GM18508 (cell line): ENCODE measurements at regions not wholly inside any gene's neighbourhood (a gene's known extent, or its start where the extent isn't known, plus 50 kb on each side); places are given as distances from the start of the nearest gene placed in this dataset.
"Not testable (repeated sequence)": the region's sequence is repeated elsewhere in the genome, so short reads cannot be mapped to it uniquely, and the experiment has no call there.

Source experiments
- ATAC-seq: cut with Tn5 transposase; IDR thresholded peaks from one replicate; pipeline ENCODE4 v1.9.1; 2021; ENCODE audit warnings: moderate number of reproducible peaks; ENCODE audit not compliant: insufficient read depth, unreplicated experiment

DNA sequence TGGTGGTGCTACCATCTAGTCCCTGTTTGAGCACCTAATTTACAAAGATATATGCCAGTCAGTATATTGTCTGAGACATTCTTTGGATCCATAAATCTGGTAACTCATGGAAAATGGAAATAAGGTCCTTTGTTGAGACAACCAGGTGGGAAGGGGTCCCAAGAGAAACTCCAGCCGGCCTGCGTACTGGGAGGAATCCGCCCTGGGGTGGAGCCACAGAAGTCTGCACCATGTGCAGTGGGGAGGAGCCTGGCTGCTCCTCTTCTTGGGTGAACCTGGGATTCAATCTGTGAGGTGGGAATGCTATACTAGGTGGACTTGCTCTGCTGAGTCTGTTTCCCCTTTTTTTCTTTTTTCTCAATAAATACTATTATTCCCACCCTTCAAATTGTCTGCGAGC is 339.2 kb upstream of the TNRC6C start:
- no peak for ATAC-seq

- ATAC-seq = no peak
Measured at GRCh38 chr17:77619851-77620250, 338.7 kb upstream of the TNRC6C start.

DNA sequence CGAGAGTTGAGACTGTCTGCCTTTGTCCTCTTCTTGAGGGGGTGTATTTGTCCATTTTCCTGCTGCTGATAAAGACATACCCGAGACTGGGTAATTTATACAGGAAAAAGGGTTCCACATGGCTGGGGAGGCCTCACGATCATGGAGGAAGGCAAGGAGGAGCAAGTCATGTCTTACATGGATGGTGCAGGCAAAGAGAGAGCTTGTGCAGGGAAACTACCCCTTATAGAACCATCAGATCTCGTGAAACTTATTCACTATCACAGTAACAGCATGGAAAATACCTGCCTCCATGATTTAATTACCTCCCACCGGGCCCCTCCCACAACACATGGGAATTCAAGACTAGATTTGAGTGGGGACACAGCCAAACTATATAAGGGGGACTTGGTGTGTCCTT is 338.2 kb upstream of the TNRC6C start:
- no peak for ATAC-seq

DNA sequence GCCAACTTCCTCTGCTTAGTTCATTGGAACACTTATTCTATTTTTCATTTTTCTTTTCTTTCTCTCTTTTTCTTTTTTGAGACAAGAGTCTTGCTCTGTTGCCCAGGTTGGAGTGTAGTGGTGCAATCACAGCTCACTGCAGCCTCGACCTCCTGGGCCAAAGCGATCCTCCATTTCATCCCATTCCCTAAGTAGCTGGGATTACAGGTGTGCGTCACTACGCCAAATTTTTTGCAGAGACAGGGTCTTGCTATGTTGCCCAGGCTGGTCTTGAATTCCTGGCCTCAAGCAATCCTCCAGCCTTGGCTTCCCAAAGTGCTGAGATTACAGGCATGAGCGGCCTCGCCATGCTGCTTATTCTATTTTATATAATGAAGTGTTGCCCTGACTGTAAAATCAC is 336.4 kb upstream of the TNRC6C start:
- not testable (repeated sequence) for ATAC-seq

DNA sequence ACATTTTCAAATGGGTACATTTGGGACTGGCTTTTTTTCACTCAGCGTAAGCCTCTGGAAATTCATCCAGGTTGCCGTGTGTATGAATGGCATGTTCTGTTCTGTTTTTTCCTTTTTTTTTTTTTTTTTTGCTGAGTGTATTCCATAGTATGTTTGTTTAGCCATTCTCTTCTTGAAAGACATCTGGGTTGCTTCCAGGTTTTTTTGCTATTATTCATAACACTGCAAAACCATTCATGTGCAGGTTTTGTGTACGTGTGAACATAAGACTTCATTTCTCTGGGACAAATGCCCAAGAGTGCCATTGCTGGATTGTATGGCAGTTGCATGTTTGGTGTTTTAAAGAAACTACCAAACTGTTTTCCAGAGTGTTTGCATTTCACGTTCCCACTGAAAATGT is 335.9 kb upstream of the TNRC6C start:
- ATAC-seq = no peak

- not testable (repeated sequence) for ATAC-seq
Measured at GRCh38 chr17:77623321-77623720, 335.2 kb upstream of the TNRC6C start.

GRCh38 chr17:77628035-77628434 is 330.5 kb upstream of the TNRC6C start:
- ATAC-seq = no peak

DNA sequence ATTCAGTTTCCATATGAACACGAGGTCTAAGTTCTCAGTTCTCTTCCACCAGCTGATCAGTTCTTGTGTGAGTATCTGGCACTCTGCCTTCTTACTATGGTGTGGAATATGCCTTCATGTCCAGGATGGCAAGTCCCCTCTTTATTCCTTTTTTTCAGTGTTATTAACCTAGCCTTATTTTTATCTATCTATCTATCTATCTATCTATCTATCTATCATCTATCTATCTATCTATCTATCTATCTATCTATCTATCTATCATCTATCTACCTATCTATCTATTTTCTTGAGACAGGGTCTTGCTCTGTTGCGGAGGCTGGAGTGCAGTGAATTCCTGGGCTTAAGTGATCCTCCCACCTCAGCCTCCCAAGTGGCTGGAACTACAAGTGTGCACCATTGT is 329.2 kb upstream of the TNRC6C start:
- ATAC-seq = not testable (repeated sequence)

- ATAC-seq = no peak
Measured at GRCh38 chr17:77631307-77631706, 327.2 kb upstream of the TNRC6C start.

DNA sequence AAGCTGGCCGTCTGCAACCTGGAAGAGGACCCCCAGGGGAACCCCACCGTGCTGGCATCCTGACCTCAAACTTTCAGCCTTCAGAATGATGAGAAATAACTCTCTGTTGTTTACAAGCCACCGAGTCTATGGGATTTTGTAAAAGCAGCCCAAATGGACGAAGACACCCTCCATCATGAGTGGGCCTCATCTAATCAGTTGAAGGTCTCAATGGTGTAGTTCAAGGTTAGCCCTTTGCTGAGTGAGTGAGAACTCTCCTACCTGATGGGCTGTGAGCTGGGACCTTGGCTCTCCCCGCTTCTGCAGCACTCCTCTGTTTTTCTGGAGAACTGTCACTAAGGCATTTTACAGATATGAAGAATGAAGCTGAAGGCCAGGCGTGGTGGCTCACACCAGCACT is 325.9 kb upstream of the TNRC6C start:
- no peak for ATAC-seq

- no peak for ATAC-seq
Measured at GRCh38 chr17:77634710-77635109, 323.8 kb upstream of the TNRC6C start.

- no peak for ATAC-seq
Measured at GRCh38 chr17:77635176-77635575, 323.3 kb upstream of the TNRC6C start.

DNA sequence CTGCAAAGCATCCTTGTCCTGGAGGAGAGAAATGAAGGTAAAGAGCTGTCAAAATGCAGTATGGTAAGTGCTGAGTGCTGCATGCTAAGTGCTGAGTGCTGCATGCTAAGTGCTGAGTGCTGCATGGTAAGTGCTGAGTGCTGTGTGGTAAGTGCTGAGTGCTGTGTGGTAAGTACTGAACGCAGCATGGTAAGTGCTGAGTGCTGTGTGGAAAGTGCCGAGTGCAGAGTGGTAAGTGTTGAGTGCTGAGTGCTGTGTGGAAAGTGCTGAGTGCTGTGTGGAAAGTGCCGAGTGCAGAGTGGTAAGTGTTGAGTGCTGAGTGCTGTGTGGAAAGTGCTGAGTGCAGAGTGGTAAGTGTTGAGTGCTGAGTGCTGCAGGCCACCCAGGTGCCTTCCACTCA is 322.7 kb upstream of the TNRC6C start:
- ATAC-seq = not testable (repeated sequence)

- no peak for ATAC-seq
Measured at GRCh38 chr17:77636835-77637817, 321.4 kb upstream of the TNRC6C start.

DNA sequence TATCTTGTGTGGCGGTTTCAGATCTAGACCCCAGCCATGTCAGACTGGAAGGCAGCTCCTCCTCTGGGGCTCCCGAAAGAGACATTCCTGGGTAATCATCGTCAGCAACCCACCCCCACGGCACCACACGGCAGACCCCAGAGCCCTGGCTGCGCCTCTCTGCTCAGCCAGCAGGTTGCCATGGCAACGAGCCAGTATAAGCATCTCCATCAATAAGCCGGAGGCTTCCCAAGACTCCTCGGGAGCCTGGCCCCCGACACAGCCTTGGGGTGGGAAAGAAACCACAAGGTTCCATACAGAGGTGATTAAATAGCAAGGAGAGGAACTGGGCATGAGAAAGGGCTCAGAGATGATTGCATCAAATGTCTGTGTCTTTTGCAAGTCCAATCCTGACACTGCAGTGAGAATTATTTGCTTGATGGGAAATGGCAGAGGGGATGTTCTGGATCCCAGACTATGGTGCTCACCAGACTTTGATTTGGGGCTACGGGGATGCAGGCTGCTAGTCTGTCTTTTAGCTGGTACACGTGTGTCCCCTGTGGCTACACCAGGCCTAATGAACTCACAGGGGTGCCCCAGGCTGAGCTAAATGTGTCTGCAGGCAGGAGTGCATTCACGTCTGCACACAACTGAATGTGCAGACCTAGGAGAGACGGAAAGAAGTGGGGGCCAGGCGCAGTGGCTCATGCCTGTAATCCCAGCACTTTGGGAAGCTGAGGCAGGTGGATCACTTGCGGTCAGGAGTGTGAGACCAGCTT is 320.5 kb upstream of the TNRC6C start:
- ATAC-seq = no peak

DNA sequence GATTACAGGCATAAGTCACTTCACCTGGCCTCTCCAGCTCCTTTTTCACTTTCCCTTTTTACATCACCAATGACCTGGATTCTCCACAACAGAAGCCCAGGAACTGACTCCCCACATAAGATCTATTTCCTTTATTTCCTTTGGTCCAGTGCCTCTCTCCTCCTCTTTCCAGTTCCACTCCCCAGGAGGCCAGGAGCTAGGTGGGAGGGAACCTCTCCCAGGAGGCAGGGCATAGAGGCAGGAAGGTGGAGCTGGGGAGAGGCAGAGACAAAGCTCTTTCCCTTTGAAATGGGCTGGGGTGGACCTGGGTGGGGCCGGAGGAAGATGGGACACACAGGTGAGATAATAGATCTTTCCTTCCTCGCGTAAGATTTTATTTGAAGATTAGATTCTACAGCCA is 318.3 kb upstream of the TNRC6C start:
- no peak for ATAC-seq

DNA sequence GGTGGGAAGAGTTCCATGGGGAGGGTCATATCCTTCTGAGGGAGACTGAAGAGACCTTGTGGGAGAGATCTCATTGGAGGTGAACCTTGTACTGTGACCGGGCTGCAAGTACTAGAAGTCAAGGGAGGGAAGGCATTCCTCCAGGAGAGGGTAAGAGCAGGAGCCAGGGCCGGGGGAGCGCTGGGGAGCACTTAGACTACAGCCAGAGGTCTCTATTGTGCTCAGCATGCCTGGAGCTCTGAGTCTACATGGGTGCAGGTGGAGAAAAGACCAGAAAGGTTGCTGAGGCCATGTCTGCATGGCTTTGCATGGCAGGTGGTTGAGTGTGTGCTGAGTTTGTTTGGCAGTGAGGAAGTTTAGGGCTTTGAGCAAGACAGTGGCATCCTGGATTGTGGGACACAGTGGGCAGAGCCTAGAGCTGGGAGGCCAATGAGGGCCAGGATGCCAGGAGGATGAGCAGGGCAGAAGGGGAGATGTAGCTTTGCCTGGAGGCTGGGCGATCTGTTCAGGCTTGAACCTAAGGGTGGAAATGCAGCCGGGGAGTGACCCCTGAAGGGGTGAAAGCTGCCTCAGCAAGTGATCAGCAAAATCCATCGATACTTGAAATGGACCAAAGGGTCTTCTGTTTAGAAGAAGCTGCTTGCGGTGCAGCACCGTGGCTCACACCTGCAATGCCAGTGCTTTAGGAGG is 317.4 kb upstream of the TNRC6C start:
- ATAC-seq = no peak

DNA sequence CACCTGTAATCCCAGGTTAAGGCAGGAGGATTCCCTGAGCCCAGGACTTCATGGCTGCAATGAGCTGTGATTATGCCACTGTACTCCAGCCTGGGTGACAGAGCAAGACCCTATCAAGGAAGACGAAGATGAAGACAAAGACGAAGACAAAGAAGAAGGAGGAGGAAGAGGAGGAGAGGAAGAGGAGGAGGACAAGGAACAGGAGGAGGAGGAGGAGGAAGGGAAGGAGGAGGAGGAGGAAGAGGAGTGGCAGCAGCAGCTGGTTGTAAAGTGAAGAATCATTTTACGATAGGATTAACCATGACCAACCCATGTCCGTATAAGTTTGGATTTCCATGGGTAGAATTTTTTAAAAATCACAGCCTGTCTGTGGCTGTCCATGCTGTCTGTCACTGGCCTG is 316.8 kb upstream of the TNRC6C start:
- no peak for ATAC-seq

DNA sequence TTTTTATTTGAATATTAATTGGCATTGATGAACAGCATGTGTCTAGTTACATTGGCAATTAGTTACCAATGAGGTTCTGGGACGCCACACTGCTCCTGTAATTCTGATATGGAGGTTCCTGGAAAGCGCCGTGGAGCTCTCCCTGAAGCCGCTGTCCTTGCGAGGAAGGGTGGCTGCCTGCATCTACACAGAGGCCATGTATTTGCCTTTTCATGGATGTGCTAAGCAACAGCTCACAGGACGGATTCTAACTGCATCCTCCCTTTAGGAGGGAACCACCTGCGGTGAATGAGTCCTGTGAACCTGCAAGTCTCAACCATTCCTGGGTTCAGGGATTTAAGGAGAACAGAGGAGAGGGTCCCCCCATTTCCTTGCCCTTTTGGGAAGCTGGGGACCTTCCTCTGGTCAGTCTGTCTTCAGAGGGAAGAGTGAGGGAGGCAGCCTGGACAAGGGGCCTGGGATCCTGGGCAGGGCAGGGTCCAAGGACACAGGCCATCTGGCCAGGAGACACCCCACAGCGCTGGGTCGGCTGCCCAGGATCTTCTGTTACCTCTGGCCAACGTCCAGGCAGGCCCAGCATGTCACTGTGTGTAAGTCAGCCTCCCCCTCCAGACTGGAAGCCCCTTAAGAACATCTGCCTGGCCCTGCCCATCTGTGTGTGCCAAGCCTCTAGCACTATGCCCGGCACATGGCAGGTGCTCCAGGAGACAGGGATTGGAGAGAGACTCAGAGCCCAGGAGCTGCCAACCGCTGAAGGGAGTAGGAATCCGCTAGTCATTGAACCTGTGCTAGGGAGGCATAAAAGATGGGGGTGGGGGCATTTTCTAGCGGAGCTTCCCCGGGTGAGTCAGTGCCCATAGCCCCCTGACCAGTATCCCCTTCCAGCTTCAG is 314.1 kb upstream of the TNRC6C start:
- ATAC-seq = no peak
